ENCODE measurements at regions not wholly inside any gene's neighbourhood (a gene's known extent, or its start where the extent isn't known, plus 50 kb on each side); places are given as distances from the start of the nearest gene placed in this dataset.

GRCh38 chr10:8374334-8374733 lies 319.8 kb downstream of the GATA3 start:
- ChIA-PET CTCF (interaction anchor here (1.5 kb wide), 1 partner anchor 8 kb away, joined by 5 read pairs; no protein-coding TSS in a partner anchor), POLR2A (no interaction called here)
- no peaks in the 10 kb centered on the region for H3K9me1 ChIP-seq (replicated peaks; ENCODE audit: control insufficient read depth, extremely low read depth, insufficient read depth, low read length)
- H3K27me3 ChIP-seq (ENCODE audit: control insufficient read depth in 2 of 2, insufficient read depth in 2 of 2, low read length in 2 of 2): peaks cover 0 to 2% of the 10 kb centered on the region in 2 experiments
- H3K4me1 ChIP-seq (ENCODE audit: control insufficient read depth, extremely low read depth, insufficient read depth, low read length): peaks cover 25% of the 10 kb centered on the region
- FAIRE-seq (no peak), DNase-seq (ENCODE audit: low read depth, low spot score) (no peak)
- TF ChIP-seq FOS (IDR thresholded peaks at IDR 0.05; ENCODE audit: borderline replicate concordance, insufficient read depth, low read length) (no peak), POLR2AphosphoS5 (IDR thresholded peaks at IDR 0.05; ENCODE audit: insufficient read depth, low read depth, low read length) (no peak), MYC (IDR thresholded peaks at IDR 0.05; ENCODE audit: low read depth, low read length) (no peak), GATA2 (IDR thresholded peaks at IDR 0.05; ENCODE audit: insufficient read depth, insufficient read length, low read depth, low read length) (no peak), JUN (IDR thresholded peaks at IDR 0.05; ENCODE audit: borderline replicate concordance, insufficient read depth, insufficient read length, low read depth) (no peak), EZH2 (IDR thresholded peaks at IDR 0.05; ENCODE audit: borderline replicate concordance, low read depth, low read length, severe bottlenecking) (no peak), POLR2A (IDR thresholded peaks at IDR 0.05; ENCODE audit: low read depth, low read length) (no peak)
- TF ChIP-seq, protein P1, sequence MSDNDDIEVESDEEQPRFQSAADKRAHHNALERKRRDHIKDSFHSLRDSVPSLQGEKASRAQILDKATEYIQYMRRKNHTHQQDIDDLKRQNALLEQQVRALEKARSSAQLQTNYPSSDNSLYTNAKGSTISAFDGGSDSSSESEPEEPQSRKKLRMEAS (IDR thresholded peaks at IDR 0.05; ENCODE audit: insufficient read depth, insufficient read length): no peak
- TF ChIP-seq, protein P2, sequence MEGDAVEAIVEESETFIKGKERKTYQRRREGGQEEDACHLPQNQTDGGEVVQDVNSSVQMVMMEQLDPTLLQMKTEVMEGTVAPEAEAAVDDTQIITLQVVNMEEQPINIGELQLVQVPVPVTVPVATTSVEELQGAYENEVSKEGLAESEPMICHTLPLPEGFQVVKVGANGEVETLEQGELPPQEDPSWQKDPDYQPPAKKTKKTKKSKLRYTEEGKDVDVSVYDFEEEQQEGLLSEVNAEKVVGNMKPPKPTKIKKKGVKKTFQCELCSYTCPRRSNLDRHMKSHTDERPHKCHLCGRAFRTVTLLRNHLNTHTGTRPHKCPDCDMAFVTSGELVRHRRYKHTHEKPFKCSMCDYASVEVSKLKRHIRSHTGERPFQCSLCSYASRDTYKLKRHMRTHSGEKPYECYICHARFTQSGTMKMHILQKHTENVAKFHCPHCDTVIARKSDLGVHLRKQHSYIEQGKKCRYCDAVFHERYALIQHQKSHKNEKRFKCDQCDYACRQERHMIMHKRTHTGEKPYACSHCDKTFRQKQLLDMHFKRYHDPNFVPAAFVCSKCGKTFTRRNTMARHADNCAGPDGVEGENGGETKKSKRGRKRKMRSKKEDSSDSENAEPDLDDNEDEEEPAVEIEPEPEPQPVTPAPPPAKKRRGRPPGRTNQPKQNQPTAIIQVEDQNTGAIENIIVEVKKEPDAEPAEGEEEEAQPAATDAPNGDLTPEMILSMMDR (IDR thresholded peaks at IDR 0.05; ENCODE audit: extremely low read depth in 1 of 2, insufficient read depth in 1 of 2, low read depth in 1 of 2, low read length in 2 of 2): no peak
- no peak overlapping the region for H3K9ac ChIP-seq (replicated peaks; ENCODE audit: extremely low read depth, insufficient read depth, low read length)
- no peak overlapping the region for H3K4me3 ChIP-seq (replicated peaks in 1 of 3; ENCODE audit: insufficient read depth in 1 of 3, low read depth in 1 of 3, low read length in 3 of 3)
- H3K79me2 ChIP-seq (ENCODE audit: control insufficient read depth, insufficient read depth, low read length): no peaks in the 10 kb centered on the region
- H3K9me3 ChIP-seq (replicated peaks; ENCODE audit: control insufficient read depth, insufficient read depth, low read length): no peaks in the 10 kb centered on the region
- BruUV-seq (replicated peaks): no TSS peak
- H3K4me2 ChIP-seq (ENCODE audit: insufficient read depth, low read length): no peak overlapping the region
- intact Hi-C loops (cut with micrococcal nuclease): no loop called here
- no peaks in the 10 kb centered on the region for H3K36me3 ChIP-seq (ENCODE audit: control insufficient read depth in 2 of 2, extremely low read depth in 1 of 2, insufficient read depth in 2 of 2, low read length in 2 of 2)
- no peak overlapping the region for H3K27ac ChIP-seq (ENCODE audit: insufficient read depth, low read depth, low read length)
- no peaks in the 10 kb centered on the region for H4K20me1 ChIP-seq (replicated peaks; ENCODE audit: control insufficient read depth, extremely low read depth, insufficient read depth, low read length)
- H2AFZ ChIP-seq (ENCODE audit: low read depth, low read length): no peak overlapping the region
- dilution Hi-C loops (cut with MboI; ENCODE audit: extremely low pct_ligation_motif_present, low sequenced_read_pairs): no loop called here

Measured in endothelial cell of umbilical vein (primary cell).